SU-DHL-6 (cell line): ENCODE measurements at regions not wholly inside any gene's neighbourhood (a gene's known extent, or its start where the extent isn't known, plus 50 kb on each side); places are given as distances from the start of the nearest gene placed in this dataset.

Experiments
- H2AFZ ChIP-seq: fragments of 200-600 bp; sonication (generic); 2 replicates; pipeline ENCODE4 v1.6.1; 2014; ENCODE audit warnings: low read depth, mild to moderate bottlenecking, moderate library complexity, mixed read lengths, antibody characterized with exemption, low read length; ENCODE audit not compliant: severe bottlenecking
- H3F3A ChIP-seq: fragments of 200-600 bp; shearing (Covaris generic); 2 replicates; pipeline ENCODE4 v1.6.0; 2016; ENCODE audit warnings: antibody characterized with exemption, mild to moderate bottlenecking; ENCODE audit not compliant: insufficient read depth
- H3K27ac ChIP-seq: fragments of 200-600 bp; sonication (generic); 2 replicates; pipeline ENCODE4 v1.5.1; 2016; ENCODE audit warnings: low read depth, mild to moderate bottlenecking, low read length, moderate library complexity, mixed read lengths
- H3K27me3 ChIP-seq: fragments of 200-600 bp; sonication (generic), shearing (Covaris generic); 2 replicates; pipeline ENCODE4 v1.6.0; 2014; ENCODE audit warnings: mild to moderate bottlenecking, low read length
- H3K36me3 ChIP-seq: fragments of 200-600 bp; sonication (generic); 2 replicates; pipeline ENCODE4 v1.6.1; 2014; ENCODE audit warnings: mild to moderate bottlenecking, low read length, mixed read lengths
- H3K4me2 ChIP-seq: fragments of 300-600, 200-600 bp; shearing (Covaris generic), sonication (generic); 2 replicates; pipeline ENCODE4 v1.6.0; 2014; ENCODE audit warnings: low read length, low read depth, mild to moderate bottlenecking; ENCODE audit not compliant: poor library complexity, severe bottlenecking
- H3K4me3 ChIP-seq: fragments of 200-600 bp; sonication (generic); 2 replicates; pipeline ENCODE4 v1.5.1; 2014; ENCODE audit warnings: antibody characterized with exemption, low read length, mild to moderate bottlenecking, mixed read lengths; ENCODE audit not compliant: insufficient read depth, poor library complexity, severe bottlenecking
- H3K79me2 ChIP-seq: fragments of 200-600 bp; sonication (generic); 2 replicates; pipeline ENCODE4 v1.6.1; 2014; ENCODE audit warnings: mild to moderate bottlenecking, low read length, moderate library complexity; ENCODE audit not compliant: insufficient read depth
- H3K9ac ChIP-seq: fragments of 200-600 bp; sonication (generic); 2 replicates; pipeline ENCODE4 v1.7.0; 2014; ENCODE audit warnings: mild to moderate bottlenecking, low read length
- H3K9me2 ChIP-seq: fragments of 200-600 bp; sonication (generic); replicated peaks from 2 replicates; pipeline ENCODE4 v1.6.1; 2014; ENCODE audit warnings: low read length; ENCODE audit not compliant: insufficient read depth
- H3K9me3 ChIP-seq: fragments of 200-600 bp; sonication (generic); 2 replicates; pipeline ENCODE4 v1.6.1; 2014; ENCODE audit warnings: low read length, mixed read lengths; ENCODE audit not compliant: insufficient read depth
- H4K20me1 ChIP-seq: fragments of 200-600 bp; sonication (generic); 2 replicates; pipeline ENCODE4 v1.6.1; 2014; ENCODE audit warnings: low read depth, mild to moderate bottlenecking, antibody characterized with exemption, low read length, moderate library complexity, mixed read lengths
- EZH2phosphoT487 ChIP-seq: fragments of 200-600 bp; sonication (generic), shearing (Covaris generic); conservative IDR thresholded peaks from 2 replicates; pipeline ENCODE4 v1.6.1; 2018; ENCODE audit warnings: mild to moderate bottlenecking, antibody characterized with exemption, low read length, moderate library complexity, mixed read lengths
- TF ChIP-seq, protein P1 (sequence below): fragments of 200-600 bp; sonication (generic); IDR thresholded peaks from one replicate; pipeline ENCODE4 v1.5.1; 2017; ENCODE audit warnings: antibody characterized with exemption, mild to moderate bottlenecking, low read length, moderate library complexity; ENCODE audit not compliant: insufficient read depth, poor library complexity, severe bottlenecking

GRCh38 chr3:36206956-36207580 lies 173.2 kb upstream of the STAC start:
- Histone ChIP-seq H4K20me1 (no peaks in the 10 kb centered on the region), H3K27me3 (no peaks in the 10 kb centered on the region), H3K36me3 (no peaks in the 10 kb centered on the region), H3K27ac (no peak overlapping the region), H3K9me2 (no peaks in the 10 kb centered on the region), H3K79me2 (no peaks in the 10 kb centered on the region), H3K9ac (no peak overlapping the region), H2AFZ (no peak overlapping the region), H3K4me2 (no peak overlapping the region), H3F3A (no peaks in the 10 kb centered on the region), H3K9me3 (no peaks in the 10 kb centered on the region), H3K4me3 (no peak overlapping the region)
- TF ChIP-seq, protein P1, sequence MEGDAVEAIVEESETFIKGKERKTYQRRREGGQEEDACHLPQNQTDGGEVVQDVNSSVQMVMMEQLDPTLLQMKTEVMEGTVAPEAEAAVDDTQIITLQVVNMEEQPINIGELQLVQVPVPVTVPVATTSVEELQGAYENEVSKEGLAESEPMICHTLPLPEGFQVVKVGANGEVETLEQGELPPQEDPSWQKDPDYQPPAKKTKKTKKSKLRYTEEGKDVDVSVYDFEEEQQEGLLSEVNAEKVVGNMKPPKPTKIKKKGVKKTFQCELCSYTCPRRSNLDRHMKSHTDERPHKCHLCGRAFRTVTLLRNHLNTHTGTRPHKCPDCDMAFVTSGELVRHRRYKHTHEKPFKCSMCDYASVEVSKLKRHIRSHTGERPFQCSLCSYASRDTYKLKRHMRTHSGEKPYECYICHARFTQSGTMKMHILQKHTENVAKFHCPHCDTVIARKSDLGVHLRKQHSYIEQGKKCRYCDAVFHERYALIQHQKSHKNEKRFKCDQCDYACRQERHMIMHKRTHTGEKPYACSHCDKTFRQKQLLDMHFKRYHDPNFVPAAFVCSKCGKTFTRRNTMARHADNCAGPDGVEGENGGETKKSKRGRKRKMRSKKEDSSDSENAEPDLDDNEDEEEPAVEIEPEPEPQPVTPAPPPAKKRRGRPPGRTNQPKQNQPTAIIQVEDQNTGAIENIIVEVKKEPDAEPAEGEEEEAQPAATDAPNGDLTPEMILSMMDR, result no peak
- no peak for TF ChIP-seq EZH2phosphoT487

DNA sequence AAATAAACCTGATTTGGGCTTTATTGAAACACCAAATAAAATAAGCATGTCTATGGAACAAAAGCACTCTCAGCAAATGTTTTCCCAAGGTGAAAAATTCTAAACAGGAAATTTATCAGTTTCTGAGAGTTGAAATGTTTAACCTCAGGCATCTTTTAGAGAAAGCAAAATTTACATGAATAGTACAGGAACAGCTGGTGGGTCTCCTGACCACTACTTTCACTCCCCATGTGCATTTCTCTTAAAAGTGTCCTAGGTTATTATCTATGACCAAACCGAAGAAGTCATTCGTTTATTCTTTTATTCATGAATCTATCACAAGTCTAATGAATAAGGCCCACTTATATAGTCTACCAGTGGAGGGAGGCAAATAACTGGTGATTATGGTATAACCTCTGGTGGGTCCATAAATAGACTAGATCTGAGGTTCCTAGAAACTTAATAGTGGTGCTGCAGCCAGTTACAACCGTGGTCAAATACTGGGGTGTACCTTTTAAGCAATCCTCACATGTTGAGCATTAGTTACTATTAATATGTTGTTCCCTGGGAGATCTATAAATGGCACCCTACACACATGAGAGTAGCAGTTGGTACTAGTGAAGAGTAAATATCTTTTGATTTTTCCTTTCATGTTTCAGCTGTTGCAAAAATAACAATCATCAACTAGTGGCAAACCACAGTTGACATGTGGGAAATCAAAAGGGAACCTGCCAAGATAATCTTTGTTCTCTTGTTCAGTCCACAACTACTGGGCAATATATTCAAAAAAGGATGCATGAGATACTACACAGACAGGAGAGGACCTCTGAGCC lies 169.3 kb upstream of the STAC start:
- Histone ChIP-seq H2AFZ (no peak overlapping the region), H3K27ac (no peak overlapping the region), H3K79me2 (no peaks in the 10 kb centered on the region), H3K4me2 (no peak overlapping the region), H3K4me3 (no peak overlapping the region), H3K9ac (no peak overlapping the region), H3K9me2 (no peaks in the 10 kb centered on the region), H3K36me3 (no peaks in the 10 kb centered on the region), H3F3A (no peaks in the 10 kb centered on the region), H3K27me3 (no peaks in the 10 kb centered on the region), H3K9me3 (no peaks in the 10 kb centered on the region), H4K20me1 (no peaks in the 10 kb centered on the region; the same call in 1 of the 2 replicates)
- TF ChIP-seq, protein P1, result no peak
- TF ChIP-seq EZH2phosphoT487, result no peak

DNA sequence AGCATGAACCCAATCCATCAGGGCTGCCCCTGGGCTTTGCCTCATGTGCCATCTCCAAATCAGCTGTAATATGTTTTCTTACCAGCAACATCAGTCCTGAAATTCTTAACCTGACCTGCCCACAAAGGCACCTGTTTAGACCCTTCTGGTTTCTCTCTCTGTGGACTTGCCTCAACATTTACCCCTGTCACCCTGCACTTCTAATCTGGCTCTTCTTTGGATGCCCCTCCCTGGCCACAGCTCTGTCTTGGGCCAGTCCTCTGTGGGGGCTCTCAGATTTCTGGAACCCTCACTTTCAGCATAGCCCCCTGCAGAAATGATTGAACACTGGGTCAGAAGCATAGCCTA lies 168.7 kb upstream of the STAC start:
- no peak overlapping the region for H3K27ac ChIP-seq
- H3K27me3 ChIP-seq, result no peaks in the 10 kb centered on the region
- no peaks in the 10 kb centered on the region for H3K79me2 ChIP-seq
- no peak overlapping the region for H3K4me2 ChIP-seq
- no peak overlapping the region for H3K4me3 ChIP-seq
- no peaks in the 10 kb centered on the region for H3K36me3 ChIP-seq
- H2AFZ ChIP-seq, result no peak overlapping the region
- no peaks in the 10 kb centered on the region; the same call in 1 of the 2 replicates for H4K20me1 ChIP-seq
- H3K9me3 ChIP-seq, result no peaks in the 10 kb centered on the region
- H3K9me2 ChIP-seq, result no peaks in the 10 kb centered on the region
- H3F3A ChIP-seq, result no peaks in the 10 kb centered on the region
- no peak for TF ChIP-seq EZH2phosphoT487
- TF ChIP-seq, protein P1, result no peak
- no peak overlapping the region for H3K9ac ChIP-seq
